Stimulated activated CD4-positive, alpha-beta T cell treated with anti-CD3 and anti-CD28 coated beads, Interleukin-15, amount 100 ng/mL, for 1 hour (primary cell): ENCODE measurements at regions not wholly inside any gene's neighbourhood (a gene's known extent, or its start where the extent isn't known, plus 50 kb on each side); places are given as distances from the start of the nearest gene placed in this dataset.

Experiments
- DNase-seq, 2 donors: peaks; one replicate each; pipeline ENCODE4 v3.0.0-alpha.2; 2020; ENCODE audit warnings: low read depth in 1 of 2, low spot score in 1 of 2

GRCh38 chr10:83352588-83352987 lies 786.7 kb upstream of the GHITM start:
- DNase-seq: no peak

- no peak for DNase-seq
Measured at GRCh38 chr10:83354456-83354855, 784.9 kb upstream of the GHITM start.

- no peak for DNase-seq
Measured at GRCh38 chr10:83357004-83357403, 782.3 kb upstream of the GHITM start.

GRCh38 chr10:83357627-83358026 lies 781.7 kb upstream of the GHITM start:
- DNase-seq: no peak

GRCh38 chr10:83367036-83367435 lies 772.3 kb upstream of the GHITM start:
- DNase-seq: no peak

- DNase-seq: no peak
Measured at GRCh38 chr10:83371696-83372490, 767.4 kb upstream of the GHITM start.

- no peak for DNase-seq
Measured at GRCh38 chr10:83372646-83373045, 766.7 kb upstream of the GHITM start.

GRCh38 chr10:83373671-83374070 lies 765.6 kb upstream of the GHITM start:
- no peak for DNase-seq

GRCh38 chr10:83374741-83375140 lies 764.6 kb upstream of the GHITM start:
- DNase-seq: no peak

GRCh38 chr10:83375274-83375673 lies 764.0 kb upstream of the GHITM start:
- DNase-seq: no peak

GRCh38 chr10:83397806-83398205 lies 741.5 kb upstream of the GHITM start:
- DNase-seq: no peak

- DNase-seq: no peak
Measured at GRCh38 chr10:83410570-83410969, 728.7 kb upstream of the GHITM start.

GRCh38 chr10:83425306-83425705 lies 714.0 kb upstream of the GHITM start:
- no peak for DNase-seq

- no peak for DNase-seq
Measured at GRCh38 chr10:83427101-83427500, 712.2 kb upstream of the GHITM start.

- no peak for DNase-seq
Measured at GRCh38 chr10:83432261-83433045, 706.9 kb upstream of the GHITM start.

GRCh38 chr10:83433705-83434104 lies 705.6 kb upstream of the GHITM start:
- no peak for DNase-seq

- DNase-seq: no peak
Measured at GRCh38 chr10:83448013-83448412, 691.3 kb upstream of the GHITM start.

- DNase-seq: no peak
Measured at GRCh38 chr10:83458611-83459010, 680.7 kb upstream of the GHITM start.

- no peak for DNase-seq
Measured at GRCh38 chr10:83459124-83459523, 680.2 kb upstream of the GHITM start.

GRCh38 chr10:83469728-83470331 lies 669.5 kb upstream of the GHITM start:
- DNase-seq: no peak

GRCh38 chr10:83476211-83476610 lies 663.1 kb upstream of the GHITM start:
- no peak for DNase-seq

- no peak for DNase-seq
Measured at GRCh38 chr10:83489161-83489560, 650.1 kb upstream of the GHITM start.
